Caco-2 (cell line): ENCODE measurements at regions not wholly inside any gene's neighbourhood (a gene's known extent, or its start where the extent isn't known, plus 50 kb on each side); places are given as distances from the start of the nearest gene placed in this dataset.

Source experiments
- BruUV-seq: library from RNA; stranded (reverse); fragments of 400-500 nt; replicated peaks from 2 replicates; lab custom pipeline; 2021; lab: Mats Ljungman, UMichigan
- CTCF ChIA-PET: fragments of 300-600 bp; sonication (Branson Sonifier 250); formaldehyde crosslinking; loops from one replicate; lab custom pipeline; 2022; ENCODE audit warnings: antibody characterized with exemption; lab: Charles Lee
- POLR2A ChIA-PET: fragments of 300-600 bp; sonication (Branson Sonifier 250); formaldehyde crosslinking; loops from one replicate; lab custom pipeline; 2022; ENCODE audit warnings: antibody characterized with exemption; lab: Charles Lee
- DNase-seq, 2 experiments: peaks; one replicate each; pipeline versions ENCODE4 v3.0.0 to v3.0.0-alpha.2; 2020 to 2022
- H3K27me3 ChIP-seq: replicated peaks from 2 replicates; pipeline ENCODE4 v1.6.0; 2011; ENCODE audit warnings: low read length; ENCODE audit not compliant: control insufficient read depth, insufficient read depth
- H3K36me3 ChIP-seq: 2 replicates; pipeline ENCODE4 v1.5.1; 2011; ENCODE audit warnings: low read length; ENCODE audit not compliant: control insufficient read depth, insufficient read depth
- H3K4me1 ChIP-seq: fragments of 250-450 bp; sonication (Bioruptor Pico); 2 replicates; pipeline ENCODE4 v1.5.1; 2020; ENCODE audit warnings: mild to moderate bottlenecking
- H3K4me3 ChIP-seq: 2 replicates; pipeline ENCODE4 v1.5.1; 2011; ENCODE audit warnings: low read depth, mild to moderate bottlenecking, control low read depth, low read length
- H3K9me3 ChIP-seq: fragments of 250-450 bp; sonication (Bioruptor Pico); 2 replicates; pipeline ENCODE4 v1.5.1; 2020; ENCODE audit warnings: mild to moderate bottlenecking, moderate library complexity
- H3K27ac Mint-ChIP-seq: one replicate; pipeline ENCODE4 v1.8.0; 2022; ENCODE audit warnings: mixed read lengths; ENCODE audit not compliant: unreplicated experiment
- H3K27me3 Mint-ChIP-seq: one replicate; pipeline ENCODE4 v1.8.0; 2022; ENCODE audit warnings: mixed read lengths; ENCODE audit not compliant: insufficient read depth, unreplicated experiment
- H3K36me3 Mint-ChIP-seq: one replicate; pipeline ENCODE4 v1.8.0; 2022; ENCODE audit warnings: mild to moderate bottlenecking, mixed read lengths; ENCODE audit not compliant: insufficient read depth, unreplicated experiment
- H3K4me1 Mint-ChIP-seq: one replicate; pipeline ENCODE4 v1.8.0; 2022; ENCODE audit warnings: low read depth, mixed read lengths; ENCODE audit not compliant: unreplicated experiment
- H3K4me3 Mint-ChIP-seq: one replicate; pipeline ENCODE4 v1.8.0; 2022; ENCODE audit warnings: mild to moderate bottlenecking, moderate library complexity, mixed read lengths; ENCODE audit not compliant: unreplicated experiment
- H3K9me3 Mint-ChIP-seq: one replicate; pipeline ENCODE4 v1.8.0; 2022; ENCODE audit warnings: mixed read lengths; ENCODE audit not compliant: unreplicated experiment
- CTCF ChIP-seq, 2 experiments: fragments of 200-600 bp in 1 of 2; IDR thresholded peaks; 1 replicate in 1 of 2; 2 replicates in 1 of 2; pipeline versions ENCODE4 v1.5.1 to v1.8.0; 2011 to 2022; ENCODE audit warnings: antibody characterized with exemption in 1 of 2, control low read depth in 1 of 2, inconsistent platforms in 1 of 2, low read depth in 1 of 2, low read length in 1 of 2, mild to moderate bottlenecking in 1 of 2, moderate library complexity in 1 of 2; ENCODE audit not compliant: insufficient read depth in 1 of 2, severe bottlenecking in 1 of 2, unreplicated experiment in 1 of 2
- intact Hi-C: fragments of 100-400 bp; cut with micrococcal nuclease; formaldehyde crosslinking; loops from one replicate; pipeline ENCODE4 v1.10.0; 2022; ENCODE audit not compliant: unreplicated experiment

GRCh38 chr10:111824128-111824527 lies 359.4 kb downstream of the GPAM start:
- BruUV-seq: no TSS peak

GRCh38 chr10:111830359-111830758 lies 353.2 kb downstream of the GPAM start:
- ChIA-PET CTCF (no interaction called here), POLR2A (no interaction called here)
- no peak for DNase-seq
- H3K4me3 ChIP-seq: no peak overlapping the region
- no peaks in the 10 kb centered on the region for H3K9me3 ChIP-seq
- H3K4me1 Mint-ChIP-seq: no peaks in the 10 kb centered on the region
- no peaks in the 10 kb centered on the region for H3K9me3 Mint-ChIP-seq
- BruUV-seq: no TSS peak
- no peak for TF ChIP-seq CTCF (IDR thresholded peaks at IDR 0.05; ENCODE audit: insufficient read depth in 1 of 2, low read depth in 1 of 2, low read length in 1 of 2, severe bottlenecking in 1 of 2, unreplicated experiment in 1 of 2)
- no peaks in the 10 kb centered on the region for H3K27me3 ChIP-seq
- H3K4me3 Mint-ChIP-seq: no peak overlapping the region
- H3K4me1 ChIP-seq: no peaks in the 10 kb centered on the region
- H3K27me3 Mint-ChIP-seq: peaks cover 10% of the 10 kb centered on the region
- no peak overlapping the region for H3K27ac Mint-ChIP-seq
- H3K36me3 ChIP-seq: no peaks in the 10 kb centered on the region
- H3K36me3 Mint-ChIP-seq: no peaks in the 10 kb centered on the region
- intact Hi-C loops: no loop called here

More at GRCh38 chr10:111824128-111824527, 359.4 kb downstream of the GPAM start:
- Mint-ChIP-seq H3K27me3 (peaks cover 8% of the 10 kb centered on the region), H3K4me3 (no peak overlapping the region), H3K9me3 (no peaks in the 10 kb centered on the region), H3K4me1 (no peaks in the 10 kb centered on the region), H3K27ac (no peak overlapping the region), H3K36me3 (no peaks in the 10 kb centered on the region)
- Histone ChIP-seq H3K4me3 (no peak overlapping the region), H3K4me1 (no peaks in the 10 kb centered on the region), H3K9me3 (no peaks in the 10 kb centered on the region), H3K36me3 (no peaks in the 10 kb centered on the region), H3K27me3 (no peaks in the 10 kb centered on the region)
- CTCF ChIA-PET: no interaction called here
- POLR2A ChIA-PET: no interaction called here
- no peak for TF ChIP-seq CTCF (IDR thresholded peaks at IDR 0.05; ENCODE audit: insufficient read depth in 1 of 2, low read depth in 1 of 2, low read length in 1 of 2, severe bottlenecking in 1 of 2, unreplicated experiment in 1 of 2)
- intact Hi-C loops: no loop called here
- DNase-seq: no peak

GRCh38 chr10:111831058-111831457 lies 352.5 kb downstream of the GPAM start:
- BruUV-seq: no TSS peak
- no peaks in the 10 kb centered on the region for H3K27me3 ChIP-seq
- intact Hi-C loops: no loop called here
- no peaks in the 10 kb centered on the region for H3K4me1 ChIP-seq
- no peaks in the 10 kb centered on the region for H3K4me1 Mint-ChIP-seq
- ChIA-PET POLR2A (no interaction called here), CTCF (no interaction called here)
- no peak for TF ChIP-seq CTCF (IDR thresholded peaks at IDR 0.05; ENCODE audit: insufficient read depth in 1 of 2, low read depth in 1 of 2, low read length in 1 of 2, severe bottlenecking in 1 of 2, unreplicated experiment in 1 of 2)
- DNase-seq: no peak
- H3K9me3 Mint-ChIP-seq: no peaks in the 10 kb centered on the region
- peaks cover 10% of the 10 kb centered on the region for H3K27me3 Mint-ChIP-seq
- no peaks in the 10 kb centered on the region for H3K36me3 Mint-ChIP-seq
- H3K9me3 ChIP-seq: no peaks in the 10 kb centered on the region
- H3K36me3 ChIP-seq: no peaks in the 10 kb centered on the region
- H3K27ac Mint-ChIP-seq: no peak overlapping the region
- no peak overlapping the region for H3K4me3 ChIP-seq
- H3K4me3 Mint-ChIP-seq: no peak overlapping the region
